IMR-90 (cell line): ENCODE measurements at regions not wholly inside any gene's neighbourhood (a gene's known extent, or its start where the extent isn't known, plus 50 kb on each side); places are given as distances from the start of the nearest gene placed in this dataset.

Source experiments
- ATAC-seq: fragments of 200-7000 bp; cut with Tn5 transposase; 2 replicates; pipeline ENCODE4 v1.9.1; 2020; ENCODE audit warnings: low read depth, mild to moderate bottlenecking, moderate library complexity
- BruUV-seq: library from RNA; stranded (reverse); fragments of 400-500 nt; replicated peaks from 2 replicates; lab custom pipeline; 2021; lab: Mats Ljungman, UMichigan
- CTCF ChIA-PET: fragments of 300-600 bp; formaldehyde crosslinking; extraction: SDS; loops from one replicate; lab custom pipeline; 2021; ENCODE audit warnings: antibody characterized with exemption; lab: Yijun Ruan, JAX
- POLR2A ChIA-PET: fragments of 300-600 bp; sonication (Branson Sonifier 250); formaldehyde crosslinking; loops from one replicate; lab custom pipeline; 2022; ENCODE audit warnings: antibody characterized with exemption; ENCODE audit not compliant: unreplicated experiment; lab: Charles Lee
- DNase-seq: peaks from one replicate; pipeline ENCODE4 v3.0.0; 2013
- H2AFZ ChIP-seq: replicated peaks from 2 replicates; pipeline ENCODE3; 2013; ENCODE audit warnings: low read length, mild to moderate bottlenecking; ENCODE audit not compliant: poor library complexity
- H2AK5ac ChIP-seq: 2 replicates; pipeline ENCODE4 v1.6.1; 2013; ENCODE audit warnings: low read depth, low read length, inconsistent platforms
- H2AK9ac ChIP-seq: replicated peaks from 2 replicates; pipeline ENCODE3; 2013; ENCODE audit warnings: mild to moderate bottlenecking, low read depth, low read length, moderate library complexity; ENCODE audit not compliant: poor library complexity
- H2BK120ac ChIP-seq: 2 replicates; pipeline ENCODE4 v1.6.1; 2013; ENCODE audit warnings: low read depth, low read length, inconsistent platforms
- H2BK15ac ChIP-seq: 3 replicates; pipeline ENCODE4 v1.6.1; 2013; ENCODE audit warnings: low read depth, low read length, inconsistent platforms
- H2BK20ac ChIP-seq: 2 replicates; pipeline ENCODE4 v1.6.1; 2013; ENCODE audit warnings: low read depth, mild to moderate bottlenecking, inconsistent platforms, low read length, moderate library complexity
- H2BK5ac ChIP-seq: 2 replicates; pipeline ENCODE4 v1.6.1; 2013; ENCODE audit warnings: mild to moderate bottlenecking, low read depth, low read length, inconsistent platforms; ENCODE audit not compliant: poor library complexity, severe bottlenecking
- H3K14ac ChIP-seq: replicated peaks from 2 replicates; pipeline ENCODE4 v1.6.1; 2013; ENCODE audit warnings: low read depth, low read length, inconsistent platforms
- H3K18ac ChIP-seq: 2 replicates; pipeline ENCODE4 v1.6.1; 2013; ENCODE audit warnings: low read depth, low read length, control low read depth
- H3K23ac ChIP-seq: 2 replicates; pipeline ENCODE4 v1.6.1; 2013; ENCODE audit warnings: low read depth, low read length, inconsistent platforms
- H3K27ac ChIP-seq: 2 replicates; pipeline ENCODE4 v1.5.1; 2013; ENCODE audit warnings: mild to moderate bottlenecking, control low read depth, low read length; ENCODE audit not compliant: insufficient read depth
- H3K27me3 ChIP-seq: 2 replicates; pipeline ENCODE4 v1.6.1; 2013; ENCODE audit warnings: low read length; ENCODE audit not compliant: control insufficient read depth, insufficient read depth
- H3K36me3 ChIP-seq: 2 replicates; pipeline ENCODE4 v1.6.1; 2013; ENCODE audit warnings: low read length, mixed read lengths; ENCODE audit not compliant: control insufficient read depth, insufficient read depth
- H3K4ac ChIP-seq: 2 replicates; pipeline ENCODE4 v1.6.1; 2013; ENCODE audit warnings: low read depth, low read length, inconsistent platforms
- H3K4me1 ChIP-seq: 2 replicates; pipeline ENCODE4 v1.6.1; 2013; ENCODE audit warnings: low read length, mixed read lengths; ENCODE audit not compliant: control insufficient read depth, insufficient read depth
- H3K4me2 ChIP-seq: 2 replicates; pipeline ENCODE4 v1.6.1; 2013; ENCODE audit warnings: low read depth, mild to moderate bottlenecking, control low read depth, low read length, moderate library complexity
- H3K4me3 ChIP-seq: 2 replicates; pipeline ENCODE4 v1.5.1; 2013; ENCODE audit warnings: low read depth, mild to moderate bottlenecking, control low read depth, low read length, moderate library complexity; ENCODE audit not compliant: insufficient read depth
- H3K56ac ChIP-seq: 2 replicates; pipeline ENCODE4 v1.6.1; 2013; ENCODE audit warnings: low read length, inconsistent platforms; ENCODE audit not compliant: insufficient read depth; ENCODE audit errors: extremely low read depth
- H3K79me1 ChIP-seq, 2 experiments: 2 replicates each; pipeline ENCODE4 v1.6.1; 2013; ENCODE audit warnings: low read length in 2 of 2, inconsistent platforms in 1 of 2, low read depth in 1 of 2
- H3K9ac ChIP-seq: 2 replicates; pipeline ENCODE4 v1.6.1; 2013; ENCODE audit warnings: low read depth, low read length, control low read depth
- H3K9me1 ChIP-seq: 2 replicates; pipeline ENCODE4 v1.6.1; 2013; ENCODE audit warnings: low read length, inconsistent platforms; ENCODE audit not compliant: insufficient read depth
- H3K9me3 ChIP-seq: 2 replicates; pipeline ENCODE4 v1.6.1; 2013; ENCODE audit warnings: low read length; ENCODE audit not compliant: control insufficient read depth, insufficient read depth
- H4K20me1 ChIP-seq: 2 replicates; pipeline ENCODE4 v1.6.1; 2013; ENCODE audit warnings: low read length, inconsistent platforms; ENCODE audit not compliant: insufficient read depth
- H4K5ac ChIP-seq: 2 replicates; pipeline ENCODE4 v1.6.1; 2013; ENCODE audit warnings: mild to moderate bottlenecking, low read depth, low read length, control low read depth
- H4K8ac ChIP-seq, 2 experiments: 2 replicates each; pipeline ENCODE4 v1.6.1; 2013; ENCODE audit warnings: low read depth in 2 of 2, low read length in 2 of 2, control low read depth in 1 of 2, inconsistent platforms in 1 of 2
- H4K91ac ChIP-seq: 2 replicates; pipeline ENCODE4 v1.6.1; 2013; ENCODE audit warnings: low read depth, low read length, inconsistent platforms; ENCODE audit not compliant: insufficient read depth
- CEBPB ChIP-seq: IDR thresholded peaks from 2 replicates; pipeline ENCODE4 v1.6.1; 2012; ENCODE audit warnings: low read depth, low read length, improper control_type of control experiment
- CHD1 ChIP-seq: IDR thresholded peaks from 2 replicates; pipeline ENCODE4 v1.6.1; 2012; ENCODE audit warnings: low read depth, low read length, improper control_type of control experiment
- MAZ ChIP-seq: IDR thresholded peaks from 2 replicates; pipeline ENCODE4 v1.6.1; 2012; ENCODE audit warnings: low read depth, mild to moderate bottlenecking, low read length, improper control_type of control experiment, moderate library complexity, borderline replicate concordance
- MXI1 ChIP-seq: IDR thresholded peaks from 2 replicates; pipeline ENCODE4 v1.6.1; 2012; ENCODE audit warnings: low read depth, mild to moderate bottlenecking, low read length, moderate library complexity, borderline replicate concordance
- NFE2L2 ChIP-seq: fragments of 150-350 bp; IDR thresholded peaks from 2 replicates; pipeline ENCODE4 v1.6.1; 2016; ENCODE audit warnings: low read depth, mild to moderate bottlenecking, low read length
- RCOR1 ChIP-seq: IDR thresholded peaks from 2 replicates; pipeline ENCODE4 v1.6.1; 2012; ENCODE audit warnings: mild to moderate bottlenecking, low read length, improper control_type of control experiment; ENCODE audit not compliant: insufficient replicate concordance
- RFX5 ChIP-seq: IDR thresholded peaks from 2 replicates; pipeline ENCODE4 v1.8.0; 2012; ENCODE audit warnings: low read depth, mild to moderate bottlenecking, low read length, moderate library complexity
- WGBS, 2 experiments: methylation state at CpG; one replicate each; pipeline versions ENCODE4 v1.1.5 to v1.1.7; 2013; ENCODE audit warnings: missing lambda C conversion rate in 2 of 2; ENCODE audit not compliant: insufficient read length in 1 of 2; ENCODE audit errors: extremely low coverage in 2 of 2; 5-methylcytosine and 5-hydroxymethylcytosine counted together
- dilution Hi-C: fragments of 300-500 bp; cut with HindIII; formaldehyde crosslinking; loops from one replicate; pipeline ENCODE4 v1.14.3; 2018; ENCODE audit warnings: low sequenced_read_pairs; ENCODE audit not compliant: unreplicated experiment
- in situ Hi-C: fragments of 300-500 bp; cut with MboI; formaldehyde crosslinking; loops from 3 replicates; pipeline ENCODE4 v1.14.3; 2019; ENCODE audit warnings: low sequenced_read_pairs, inconsistent platforms, mixed read lengths
- intact Hi-C: fragments of 100-400 bp; cut with micrococcal nuclease; formaldehyde crosslinking; loops from 2 replicates; pipeline ENCODE4 v1.10.0; 2022

GRCh38 chr6:81812401-81812800 is 59.9 kb upstream of the TENT5A start:
- no peak overlapping the region for H3K4me2 ChIP-seq
- intact Hi-C loops (no loop called here), dilution Hi-C loops (no loop called here), in situ Hi-C loops (no loop called here)
- no peaks in the 10 kb centered on the region for H3K9me3 ChIP-seq
- no peaks in the 10 kb centered on the region for H4K20me1 ChIP-seq
- H2AK5ac ChIP-seq: no peak overlapping the region
- H2BK5ac ChIP-seq: no peak overlapping the region
- no peak overlapping the region for H4K5ac ChIP-seq
- no peak overlapping the region for H2BK20ac ChIP-seq
- ChIA-PET CTCF (no interaction called here), POLR2A (interaction anchor here (0.6 kb wide), 1 partner anchor 28 kb away, joined by 6 read pairs; no protein-coding TSS in a partner anchor)
- no peaks in the 10 kb centered on the region for H3K9me1 ChIP-seq
- H2BK120ac ChIP-seq: no peak overlapping the region
- no peak overlapping the region for H3K4ac ChIP-seq
- H3K9ac ChIP-seq: no peak overlapping the region
- no peak overlapping the region for H3K14ac ChIP-seq
- TF ChIP-seq NFE2L2 (no peak), MXI1 (no peak), CHD1 (no peak), CEBPB (no peak), RFX5 (no peak), RCOR1 (no peak), MAZ (no peak)
- H3K23ac ChIP-seq: no peak overlapping the region
- ATAC-seq: no peak
- H3K4me1 ChIP-seq: peaks cover 3% of the 10 kb centered on the region; the same call in 1 of the 2 replicates
- H3K56ac ChIP-seq: no peak overlapping the region
- WGBS, 2 experiments: 83% methylated on average over 1 of the region's 4 CpGs; no CpG with 5 or more reads in 1 of the 2 experiments
- H2BK15ac ChIP-seq: no peak overlapping the region
- no peak overlapping the region for H2AFZ ChIP-seq
- no peak overlapping the region for H3K27ac ChIP-seq
- H4K8ac ChIP-seq: no peak overlapping the region
- H2AK9ac ChIP-seq: no peak overlapping the region
- no peak overlapping the region for H4K91ac ChIP-seq
- no peak for DNase-seq
- H3K36me3 ChIP-seq: no peaks in the 10 kb centered on the region
- H3K27me3 ChIP-seq: no peaks in the 10 kb centered on the region
- BruUV-seq: no TSS peak
- no peaks in the 10 kb centered on the region for H3K79me1 ChIP-seq
- no peak overlapping the region for H3K18ac ChIP-seq
- H3K4me3 ChIP-seq: no peak overlapping the region
